ENCODE measurements at regions not wholly inside any gene's neighbourhood (a gene's known extent, or its start where the extent isn't known, plus 50 kb on each side); places are given as distances from the start of the nearest gene placed in this dataset.

- Histone ChIP-seq H3K36me3 (no peaks in the 10 kb centered on the region), H3K4me1 (no peaks in the 10 kb centered on the region), H3K27me3 (no peaks in the 10 kb centered on the region), H3K4me3 (no peak overlapping the region), H3K9me3 (no peaks in the 10 kb centered on the region), H3K27ac (no peak overlapping the region)
- TF ChIP-seq CTCF (IDR thresholded peaks at IDR 0.05), result no peak
- no peak for TF ChIP-seq POLR2A (IDR thresholded peaks at IDR 0.05)
- no peak for TF ChIP-seq POLR2AphosphoS5 (IDR thresholded peaks at IDR 0.05)
- DNase-seq (ENCODE audit: low spot score in 2 of 2), result no peak
- intact Hi-C loops (cut with DNase I; ENCODE audit: low total_unique reads), result no loop called here
These were observed 395.8 kb upstream of the MARCKS start for GRCh38 chr6:113461153-113461932.

DNA sequence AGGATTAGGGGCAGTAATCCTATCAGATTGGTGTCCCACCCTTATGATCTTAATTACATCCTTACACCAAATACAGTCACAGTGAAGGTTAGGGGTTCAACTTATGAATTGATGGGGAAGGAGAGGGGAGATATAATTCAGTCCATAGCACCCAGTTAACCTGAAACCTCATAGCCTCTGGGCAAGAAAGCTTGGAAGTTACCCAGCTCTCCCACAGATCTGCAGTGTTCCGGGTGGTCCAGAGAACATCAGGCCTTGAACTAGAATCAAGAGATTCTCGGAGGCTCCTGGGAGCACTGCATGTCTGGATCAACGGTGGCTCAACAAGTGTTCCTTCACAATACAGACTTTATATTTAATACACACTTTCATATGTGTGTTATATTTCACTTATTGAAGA, 392.6 kb upstream of the MARCKS start:
- Histone ChIP-seq H3K9me3 (no peaks in the 10 kb centered on the region), H3K4me3 (no peak overlapping the region), H3K27ac (no peak overlapping the region), H3K4me1 (no peaks in the 10 kb centered on the region), H3K27me3 (no peaks in the 10 kb centered on the region), H3K36me3 (no peaks in the 10 kb centered on the region)
- no peak for DNase-seq (ENCODE audit: low spot score in 2 of 2)
- intact Hi-C loops (cut with DNase I; ENCODE audit: low total_unique reads), result no loop called here
- TF ChIP-seq POLR2AphosphoS5 (IDR thresholded peaks at IDR 0.05) (no peak), CTCF (IDR thresholded peaks at IDR 0.05) (no peak), POLR2A (IDR thresholded peaks at IDR 0.05) (no peak)

GRCh38 chr6:113464960-113465359, 392.2 kb upstream of the MARCKS start:
- Histone ChIP-seq H3K9me3 (no peaks in the 10 kb centered on the region), H3K4me3 (no peak overlapping the region), H3K27ac (no peak overlapping the region), H3K27me3 (no peaks in the 10 kb centered on the region), H3K36me3 (no peaks in the 10 kb centered on the region), H3K4me1 (no peaks in the 10 kb centered on the region)
- TF ChIP-seq POLR2A (IDR thresholded peaks at IDR 0.05), result no peak
- TF ChIP-seq POLR2AphosphoS5 (IDR thresholded peaks at IDR 0.05), result no peak
- TF ChIP-seq CTCF (IDR thresholded peaks at IDR 0.05), result no peak
- no peak for DNase-seq (ENCODE audit: low spot score in 2 of 2)
- intact Hi-C loops (cut with DNase I; ENCODE audit: low total_unique reads), result no loop called here

- H3K36me3 ChIP-seq, result no peaks in the 10 kb centered on the region
- H3K27me3 ChIP-seq, result no peaks in the 10 kb centered on the region
- H3K4me3 ChIP-seq, result no peak overlapping the region
- DNase-seq (ENCODE audit: low spot score in 2 of 2), result no peak
- H3K4me1 ChIP-seq, result no peaks in the 10 kb centered on the region
- H3K27ac ChIP-seq, result no peak overlapping the region
- intact Hi-C loops (cut with DNase I; ENCODE audit: low total_unique reads), result no loop called here
- TF ChIP-seq CTCF (IDR thresholded peaks at IDR 0.05), result no peak
- no peak for TF ChIP-seq POLR2A (IDR thresholded peaks at IDR 0.05)
- TF ChIP-seq POLR2AphosphoS5 (IDR thresholded peaks at IDR 0.05), result no peak
- H3K9me3 ChIP-seq, result no peaks in the 10 kb centered on the region
These were observed 390.6 kb upstream of the MARCKS start for GRCh38 chr6:113466526-113466925.

DNA sequence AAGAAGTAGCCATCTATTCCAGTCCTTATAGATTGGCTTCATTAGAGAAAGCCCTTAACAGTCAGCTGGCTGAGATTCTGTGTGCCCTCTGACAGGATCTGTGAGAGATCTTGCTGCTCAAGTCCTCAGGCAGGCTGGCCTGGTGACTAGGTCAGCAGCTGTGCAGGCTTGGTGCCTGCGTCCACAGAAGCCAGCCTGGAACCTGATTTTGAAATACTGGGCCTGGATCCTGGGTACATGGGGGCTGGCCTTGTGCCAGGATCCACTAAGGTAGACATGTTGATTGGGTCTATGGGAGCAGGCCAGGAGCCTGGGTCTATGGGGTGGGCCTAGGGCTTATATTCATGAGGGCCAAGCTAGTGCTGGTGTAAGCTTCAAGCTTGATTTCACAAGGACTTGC, 381.8 kb upstream of the MARCKS start:
- H3K4me1 ChIP-seq, result no peaks in the 10 kb centered on the region
- H3K36me3 ChIP-seq, result no peaks in the 10 kb centered on the region
- H3K4me3 ChIP-seq, result no peak overlapping the region
- H3K27me3 ChIP-seq, result no peaks in the 10 kb centered on the region
- no peak for DNase-seq (ENCODE audit: low spot score in 2 of 2)
- intact Hi-C loops (cut with DNase I; ENCODE audit: low total_unique reads), result no loop called here
- no peak for TF ChIP-seq POLR2AphosphoS5 (IDR thresholded peaks at IDR 0.05)
- no peak for TF ChIP-seq POLR2A (IDR thresholded peaks at IDR 0.05)
- TF ChIP-seq CTCF (IDR thresholded peaks at IDR 0.05), result no peak
- no peaks in the 10 kb centered on the region for H3K9me3 ChIP-seq
- H3K27ac ChIP-seq, result no peak overlapping the region
